ENCODE measurements at regions not wholly inside any gene's neighbourhood (a gene's known extent, or its start where the extent isn't known, plus 50 kb on each side); places are given as distances from the start of the nearest gene placed in this dataset.
"Not testable (repeated sequence)": the region's sequence is repeated elsewhere in the genome, so short reads cannot be mapped to it uniquely, and the experiment has no call there.

- DNase-seq (ENCODE audit: low read depth) = no peak
Measured at GRCh38 chr20:53666144-53666543, 72.5 kb upstream of the ZNF217 start.

GRCh38 chr20:53664121-53664520, 70.5 kb upstream of the ZNF217 start:
- no peak for DNase-seq (ENCODE audit: low read depth)

DNA sequence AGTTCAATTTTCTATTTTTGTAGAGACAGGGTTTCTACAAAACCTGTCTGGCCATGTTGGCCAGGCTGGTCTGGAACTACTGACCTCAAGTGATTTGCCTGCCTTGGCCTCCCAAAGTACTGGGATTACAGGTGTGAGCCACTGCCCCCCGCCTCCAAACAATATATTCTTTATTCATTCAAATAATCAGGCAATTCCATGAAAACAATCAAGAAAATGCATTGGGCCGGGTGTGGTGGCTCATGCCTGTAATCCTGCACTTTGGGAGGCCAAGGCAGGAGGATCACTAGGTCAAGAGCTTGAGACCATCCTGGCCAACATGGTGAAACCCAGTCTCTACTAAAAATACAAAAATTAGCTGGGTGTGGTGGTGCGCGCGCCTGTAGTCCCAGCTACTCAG, 69.9 kb upstream of the ZNF217 start:
- DNase-seq (ENCODE audit: low read depth) = not testable (repeated sequence)

- no peak for DNase-seq (ENCODE audit: low read depth)
Measured at GRCh38 chr20:53662595-53662994, 69.0 kb upstream of the ZNF217 start.

DNA sequence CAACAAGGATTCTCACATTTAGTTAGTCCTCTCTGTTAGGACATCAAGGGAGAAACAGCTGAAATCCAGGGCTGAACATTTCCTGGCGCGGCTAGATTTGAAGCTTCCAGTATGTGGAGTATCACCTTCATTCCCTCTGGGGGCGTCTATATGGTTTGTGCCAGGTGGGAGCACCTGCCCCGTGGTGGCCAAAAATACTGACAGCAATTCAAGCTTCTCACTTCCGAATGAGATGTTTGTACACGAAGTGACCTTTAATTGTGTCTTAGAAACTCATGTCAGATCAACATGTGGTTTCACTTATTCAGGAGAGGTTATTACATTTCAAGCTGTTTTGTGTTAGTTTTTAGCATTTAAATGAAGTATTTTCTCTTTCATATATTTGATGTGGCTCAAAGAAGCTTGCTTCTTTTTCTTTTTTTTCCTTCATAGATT, 67.3 kb upstream of the ZNF217 start:
- peak; percentile 55 for DNase-seq (ENCODE audit: low read depth)

- DNase-seq (ENCODE audit: low read depth) = peak; percentile 57
Measured at GRCh38 chr20:53660078-53660909, 66.7 kb upstream of the ZNF217 start.

DNA sequence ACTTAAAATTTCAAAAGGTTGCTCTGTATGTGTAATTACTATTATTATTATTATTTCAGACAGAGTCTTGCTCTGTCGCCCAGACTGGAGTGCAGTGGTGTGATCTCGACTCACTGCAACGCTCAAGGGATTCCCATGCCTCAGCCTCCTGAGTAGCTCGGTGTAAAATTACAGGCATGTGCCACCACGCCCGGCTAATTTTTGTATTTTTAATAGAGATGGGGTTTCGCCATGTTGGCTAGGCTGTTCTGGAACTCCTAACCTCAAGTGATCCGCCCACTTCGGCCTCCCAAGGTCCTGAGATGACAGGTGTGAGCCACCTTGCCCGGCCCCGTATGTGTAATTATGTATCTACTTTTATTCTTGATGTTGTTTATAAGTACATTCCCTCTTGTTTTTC, 65.3 kb upstream of the ZNF217 start:
- DNase-seq (ENCODE audit: low read depth) = no peak

- no peak for DNase-seq (ENCODE audit: low read depth)
Measured at GRCh38 chr20:53658322-53658721, 64.7 kb upstream of the ZNF217 start.

DNA sequence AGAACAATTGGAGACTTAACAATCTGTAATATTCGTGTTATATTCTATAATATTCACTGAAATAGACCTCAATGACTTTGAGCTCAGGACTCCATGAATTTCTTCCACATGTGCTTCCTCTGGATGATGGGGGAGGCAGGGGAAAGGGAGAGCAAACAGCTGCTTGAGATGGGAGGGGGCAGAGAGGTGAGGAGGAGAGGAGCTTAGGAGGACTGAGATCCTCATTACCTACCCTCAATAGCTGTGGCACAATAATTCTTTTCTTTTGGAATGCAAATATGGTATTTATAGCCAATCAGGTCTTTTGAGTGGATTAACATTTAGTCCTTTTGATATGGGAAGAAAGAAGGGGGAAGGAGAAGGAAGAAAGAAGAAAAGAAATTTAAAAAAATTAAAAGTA, 64.1 kb upstream of the ZNF217 start:
- no peak for DNase-seq (ENCODE audit: low read depth)

DNA sequence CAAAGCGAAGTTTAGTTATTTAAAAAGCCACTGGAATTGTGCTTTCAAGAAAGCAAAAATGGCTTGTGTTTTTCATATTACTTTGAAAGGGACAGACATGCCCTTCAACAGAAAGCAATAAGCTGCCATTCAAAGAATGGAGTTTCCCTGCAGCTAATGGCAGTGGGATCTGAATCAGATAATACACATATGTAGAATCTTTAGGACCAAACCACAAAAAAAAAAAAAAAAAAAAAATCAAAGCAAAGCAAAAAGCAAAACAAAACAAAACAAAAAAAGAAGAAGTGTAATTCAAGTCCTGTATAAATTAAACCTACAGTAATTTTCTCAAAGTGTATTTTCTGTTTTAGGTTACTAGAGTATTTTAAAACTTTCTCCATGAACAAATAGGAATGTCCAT, 63.6 kb upstream of the ZNF217 start:
- no peak for DNase-seq (ENCODE audit: low read depth)

DNA sequence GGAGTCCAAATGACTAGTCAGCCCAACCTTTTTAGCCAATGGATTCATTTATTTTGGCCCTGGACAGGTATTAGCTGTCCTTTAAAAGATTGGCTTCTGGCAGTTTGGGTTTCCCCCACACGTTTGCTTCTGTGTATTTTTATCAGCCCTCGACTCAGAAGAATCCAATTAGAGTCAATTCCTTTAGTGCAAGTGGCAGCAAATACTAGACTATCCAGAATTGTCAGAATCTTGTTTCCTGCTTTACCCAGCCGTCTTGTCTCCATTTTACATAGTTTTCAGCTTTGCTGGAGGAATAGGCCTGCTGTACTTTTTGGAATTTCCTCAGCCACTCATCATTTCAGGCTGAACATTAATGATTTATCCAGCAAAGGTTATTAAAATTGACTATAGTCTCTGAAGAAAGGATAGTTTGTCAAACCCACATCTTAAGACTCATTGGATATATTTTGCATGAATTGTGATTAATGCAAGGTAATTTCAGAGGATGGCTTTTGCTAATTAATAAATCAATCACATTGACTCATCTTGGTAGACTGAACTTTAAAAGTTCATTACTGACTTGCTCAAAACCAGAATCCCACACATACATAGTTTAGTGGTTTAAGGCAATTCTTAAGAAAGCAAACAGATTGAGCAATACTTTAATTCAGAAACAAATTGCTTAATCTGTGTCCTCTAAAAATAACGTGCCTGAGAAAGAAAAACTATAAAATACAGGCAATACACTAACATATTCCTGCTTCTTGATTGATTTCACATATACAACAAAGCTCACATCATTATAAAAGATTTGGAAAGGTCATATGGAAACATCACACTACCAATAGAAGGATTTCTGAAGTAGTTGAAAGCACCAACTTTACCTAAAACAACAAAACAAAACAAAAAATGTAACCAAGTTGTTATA, 62.9 kb upstream of the ZNF217 start:
- peak; percentile 76 for DNase-seq (ENCODE audit: low read depth)

GRCh38 chr20:53655625-53656292, 62.1 kb upstream of the ZNF217 start:
- DNase-seq (ENCODE audit: low read depth) = no peak

- DNase-seq (ENCODE audit: low read depth) = no peak
Measured at GRCh38 chr20:53654932-53655624, 61.4 kb upstream of the ZNF217 start.

GRCh38 chr20:53654521-53654920, 60.9 kb upstream of the ZNF217 start:
- DNase-seq (ENCODE audit: low read depth) = not testable (repeated sequence)

- DNase-seq (ENCODE audit: low read depth) = no peak
Measured at GRCh38 chr20:53652859-53653517, 59.3 kb upstream of the ZNF217 start.

DNA sequence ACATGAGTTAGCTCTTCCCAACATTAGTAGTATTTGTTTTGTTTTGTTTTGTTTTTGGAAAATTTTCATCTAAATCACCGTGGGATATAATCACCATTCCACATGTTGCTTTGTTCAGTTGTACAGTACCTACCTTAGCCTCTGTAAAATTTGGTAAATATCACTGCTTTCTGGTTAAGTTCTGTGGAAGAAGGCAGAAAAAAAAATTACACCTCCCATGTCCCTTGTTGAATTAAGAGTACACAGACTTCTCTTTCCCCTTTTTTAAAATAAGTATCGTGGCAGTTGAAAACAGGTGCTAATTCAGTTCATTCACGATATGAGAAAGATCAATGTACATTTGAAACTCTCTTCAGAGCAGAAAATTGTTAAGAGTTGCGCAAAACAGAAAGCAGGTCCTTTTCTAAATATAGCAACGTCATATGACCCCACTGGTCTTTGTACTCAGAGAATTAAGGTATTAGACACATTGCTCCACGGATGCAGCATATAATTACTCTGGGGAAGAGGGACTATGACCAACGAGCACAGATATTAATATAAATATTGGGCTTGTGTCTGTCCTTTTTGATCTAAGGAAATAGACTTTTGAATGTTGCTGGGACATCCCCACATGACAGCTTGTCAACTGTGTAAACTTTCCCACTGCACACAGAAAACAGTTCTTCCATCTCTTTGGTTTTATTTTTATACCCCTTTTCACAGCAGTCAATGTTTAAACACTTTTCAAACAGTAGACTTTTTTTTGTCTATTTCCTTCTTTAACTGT, 58.6 kb upstream of the ZNF217 start:
- DNase-seq (ENCODE audit: low read depth) = peak; percentile 6

GRCh38 chr20:53649493-53649892, 55.9 kb upstream of the ZNF217 start:
- DNase-seq (ENCODE audit: low read depth) = not testable (repeated sequence)

DNA sequence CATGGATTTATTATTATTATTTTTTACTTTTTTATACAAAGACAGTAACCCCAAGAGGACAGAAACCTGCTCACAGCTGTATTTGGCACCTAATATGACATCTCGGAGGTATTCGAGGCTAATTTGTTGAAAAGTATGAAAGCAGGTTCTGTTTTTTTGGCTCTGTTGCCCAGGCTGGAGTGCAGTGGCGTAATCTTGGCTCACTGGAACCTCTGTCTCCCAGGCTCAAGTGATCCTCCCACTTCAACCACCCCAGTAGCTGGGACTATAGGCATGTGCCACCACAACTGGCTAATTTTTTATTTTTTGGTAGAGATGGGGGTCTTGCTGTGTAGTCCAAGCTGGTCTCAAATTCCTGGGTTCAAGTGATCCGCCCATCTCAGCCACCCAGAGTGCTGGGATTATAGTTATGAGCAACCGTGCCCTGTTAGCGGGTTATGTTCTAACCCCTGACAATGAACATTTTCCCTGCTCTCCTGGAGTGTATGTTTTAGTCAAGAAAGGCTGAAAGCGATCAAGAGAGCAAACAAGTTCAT, 53.7 kb upstream of the ZNF217 start:
- no peak for DNase-seq (ENCODE audit: low read depth)

DNA sequence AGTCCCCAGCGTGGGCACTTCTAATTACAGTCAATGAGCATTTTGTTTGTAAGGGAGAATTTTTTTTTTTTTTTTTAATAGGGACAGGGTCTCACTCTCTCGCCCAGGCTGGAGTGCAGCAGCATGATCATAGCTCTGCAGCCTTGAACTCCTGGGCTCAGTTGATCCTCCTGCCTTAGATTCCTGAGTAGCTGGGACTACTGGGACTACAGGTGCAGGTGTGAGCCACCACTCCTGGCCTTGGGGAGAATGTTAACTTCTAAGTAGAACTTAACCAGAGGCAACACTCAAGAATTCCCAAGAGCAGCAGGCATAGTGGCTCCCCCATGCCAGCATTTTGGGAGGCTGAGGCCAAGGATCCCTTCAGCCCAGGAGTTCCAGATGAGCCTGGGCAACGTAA, 52.9 kb upstream of the ZNF217 start:
- DNase-seq (ENCODE audit: low read depth) = no peak

GRCh38 chr20:53645582-53645897, 51.9 kb upstream of the ZNF217 start:
- DNase-seq (ENCODE audit: low read depth) = no peak

Data from fibroblast of gingiva (primary cell).